Astrocyte of the spinal cord (primary cell): ENCODE measurements at regions not wholly inside any gene's neighbourhood (a gene's known extent, or its start where the extent isn't known, plus 50 kb on each side); places are given as distances from the start of the nearest gene placed in this dataset.

ENCODE experiments used
- DNase-seq: peaks from one replicate; pipeline ENCODE4 v3.0.0; 2011; ENCODE audit warnings: low read depth, low spot score
- H3K4me3 ChIP-seq: 2 replicates; pipeline ENCODE4 v1.5.1; 2011; ENCODE audit warnings: low read depth, mild to moderate bottlenecking, low read length, moderate library complexity
- CTCF ChIP-seq: IDR thresholded peaks from 2 replicates; pipeline ENCODE4 v1.5.1; 2012; ENCODE audit warnings: low read depth, mild to moderate bottlenecking, low read length, inconsistent platforms
- in situ Hi-C: cut with HindIII; loops from 2 replicates; pipeline ENCODE4 v1.10.0; 2017; ENCODE audit warnings: low sequenced_read_pairs

GRCh38 chr3:127091376-127091775 lies 101.6 kb upstream of the PRR23E start:
- in situ Hi-C loops, result no loop called here
- TF ChIP-seq CTCF, result no peak
- H3K4me3 ChIP-seq, result no peak overlapping the region
- no peak for DNase-seq

- no peak for TF ChIP-seq CTCF
- in situ Hi-C loops, result no loop called here
Observed at GRCh38 chr3:127092368-127092767, 100.6 kb upstream of the PRR23E start.

GRCh38 chr3:127092776-127093175 lies 100.2 kb upstream of the PRR23E start:
- TF ChIP-seq CTCF, result no peak
- no peak overlapping the region for H3K4me3 ChIP-seq
- in situ Hi-C loops, result no loop called here
- no peak for DNase-seq

More at GRCh38 chr3:127092368-127092767, 100.6 kb upstream of the PRR23E start:
- no peak overlapping the region for H3K4me3 ChIP-seq
- no peak for DNase-seq

GRCh38 chr3:127093312-127093711 lies 99.6 kb upstream of the PRR23E start:
- in situ Hi-C loops, result no loop called here
- no peak for TF ChIP-seq CTCF

GRCh38 chr3:127095774-127096173 lies 97.2 kb upstream of the PRR23E start:
- no peak overlapping the region for H3K4me3 ChIP-seq
- TF ChIP-seq CTCF, result no peak

More at GRCh38 chr3:127093312-127093711, 99.6 kb upstream of the PRR23E start:
- H3K4me3 ChIP-seq, result no peak overlapping the region
- DNase-seq, result no peak

GRCh38 chr3:127096256-127097071 lies 96.5 kb upstream of the PRR23E start:
- H3K4me3 ChIP-seq, result no peak overlapping the region
- no peak for TF ChIP-seq CTCF
- DNase-seq, result no peak
- in situ Hi-C loops, result no loop called here

More at GRCh38 chr3:127095774-127096173, 97.2 kb upstream of the PRR23E start:
- in situ Hi-C loops, result no loop called here
- DNase-seq, result no peak
